Trophoblast cell (in vitro differentiated cells and primary cell): ENCODE measurements at regions not wholly inside any gene's neighbourhood (a gene's known extent, or its start where the extent isn't known, plus 50 kb on each side); places are given as distances from the start of the nearest gene placed in this dataset.
A peak's percentile ranks its signal among the peaks of the same experiment; 100 is the strongest.

ENCODE experiments used
- DNase-seq, 2 donors: peaks; one replicate each; pipeline ENCODE4 v3.0.0-alpha.2; 2016
- H2AFZ ChIP-seq: 2 replicates; pipeline ENCODE4 v1.6.1; 2013; ENCODE audit warnings: low read length, moderate library complexity, mild to moderate bottlenecking; ENCODE audit not compliant: insufficient read depth, poor library complexity
- H2AK5ac ChIP-seq: 2 replicates; pipeline ENCODE4 v1.6.1; 2013; ENCODE audit warnings: mild to moderate bottlenecking, low read length
- H2BK120ac ChIP-seq: 2 replicates; pipeline ENCODE4 v1.6.1; 2013; ENCODE audit warnings: low read length, mild to moderate bottlenecking, moderate library complexity; ENCODE audit not compliant: insufficient read depth, poor library complexity
- H2BK12ac ChIP-seq: 2 replicates; pipeline ENCODE4 v1.6.1; 2013; ENCODE audit warnings: mild to moderate bottlenecking, low read length, moderate library complexity
- H2BK5ac ChIP-seq: 2 replicates; pipeline ENCODE4 v1.6.1; 2013; ENCODE audit warnings: low read length, low read depth, moderate library complexity, mild to moderate bottlenecking; ENCODE audit not compliant: poor library complexity
- H3K14ac ChIP-seq: 2 replicates; pipeline ENCODE4 v1.6.1; 2013; ENCODE audit warnings: mild to moderate bottlenecking, low read length
- H3K18ac ChIP-seq: 2 replicates; pipeline ENCODE4 v1.6.1; 2013; ENCODE audit warnings: mild to moderate bottlenecking, low read length
- H3K23ac ChIP-seq: 2 replicates; pipeline ENCODE4 v1.6.1; 2013; ENCODE audit warnings: low read length
- H3K27ac ChIP-seq: 2 replicates; pipeline ENCODE4 v1.5.1; 2013; ENCODE audit warnings: low read depth, mild to moderate bottlenecking, inconsistent platforms, low read length, moderate library complexity
- H3K27me3 ChIP-seq: 2 replicates; pipeline ENCODE4 v1.6.1; 2013; ENCODE audit warnings: inconsistent platforms, mild to moderate bottlenecking, low read length, moderate library complexity; ENCODE audit not compliant: insufficient read depth
- H3K36me3 ChIP-seq, 2 experiments: 1 replicate in 1 of 2; 2 replicates in 1 of 2; pipeline ENCODE4 v1.6.1; 2013; ENCODE audit warnings: low read length in 2 of 2, mild to moderate bottlenecking in 2 of 2, moderate library complexity in 1 of 2; ENCODE audit not compliant: insufficient read depth in 2 of 2, control insufficient read depth in 1 of 2
- H3K4ac ChIP-seq: 2 replicates; pipeline ENCODE4 v1.6.1; 2013; ENCODE audit warnings: low read depth, mild to moderate bottlenecking, low read length, moderate library complexity
- H3K4me1 ChIP-seq, 2 experiments: 1 replicate in 1 of 2; 2 replicates in 1 of 2; pipeline ENCODE4 v1.6.1; 2013; ENCODE audit warnings: low read length in 2 of 2, mild to moderate bottlenecking in 2 of 2, moderate library complexity in 1 of 2; ENCODE audit not compliant: insufficient read depth in 2 of 2, control insufficient read depth in 1 of 2
- H3K4me2 ChIP-seq: 2 replicates; pipeline ENCODE4 v1.6.1; 2013; ENCODE audit warnings: inconsistent platforms, mild to moderate bottlenecking, low read length, moderate library complexity
- H3K4me3 ChIP-seq: 2 replicates; pipeline ENCODE4 v1.5.1; 2013; ENCODE audit warnings: mild to moderate bottlenecking, low read depth, low read length, inconsistent platforms
- H3K79me1 ChIP-seq: one replicate; pipeline ENCODE4 v1.6.1; 2013; ENCODE audit warnings: low read length
- H3K79me2 ChIP-seq: 2 replicates; pipeline ENCODE4 v1.6.1; 2013; ENCODE audit warnings: low read length, mild to moderate bottlenecking; ENCODE audit not compliant: control insufficient read depth, insufficient read depth, poor library complexity
- H3K9ac ChIP-seq: 2 replicates; pipeline ENCODE4 v1.6.1; 2013; ENCODE audit warnings: mild to moderate bottlenecking, low read length
- H3K9me3 ChIP-seq: 2 replicates; pipeline ENCODE4 v1.6.1; 2013; ENCODE audit warnings: low read depth, mild to moderate bottlenecking, control low read depth, inconsistent platforms, low read length; ENCODE audit not compliant: insufficient read depth
- H4K12ac ChIP-seq: 2 replicates; pipeline ENCODE4 v1.6.1; 2013; ENCODE audit warnings: low read depth, mild to moderate bottlenecking, low read length, moderate library complexity
- H4K8ac ChIP-seq: 2 replicates; pipeline ENCODE4 v1.6.1; 2013; ENCODE audit warnings: low read depth, mild to moderate bottlenecking, low read length, moderate library complexity
- H4K91ac ChIP-seq: one replicate; pipeline ENCODE4 v1.6.1; 2013; ENCODE audit warnings: low read depth, mild to moderate bottlenecking, low read length, moderate library complexity
- WGBS: extraction: QIAGEN DNeasy Blood & Tissue Kit; methylation state at CpG from one replicate; pipeline ENCODE4 v1.1.7; 2013; ENCODE audit warnings: missing lambda C conversion rate; ENCODE audit not compliant: insufficient read length, insufficient coverage; ENCODE audit errors: extremely low coverage; 5-methylcytosine and 5-hydroxymethylcytosine counted together

GRCh38 chr9:115674091-115674490 lies 479.5 kb upstream of the PAPPA start:
- Histone ChIP-seq H3K4ac (no peak overlapping the region), H3K36me3 (no peaks in the 10 kb centered on the region), H3K18ac (no peak overlapping the region), H4K91ac (peak overlapping the region; percentile 75), H2AFZ (no peak overlapping the region), H3K9me3 (no peaks in the 10 kb centered on the region), H3K4me1 (peaks cover 9 to 13% of the 10 kb centered on the region in 2 experiments), H2AK5ac (no peak overlapping the region), H3K27ac (peak overlapping the region; percentile 98), H3K23ac (no peak overlapping the region), H4K12ac (no peak overlapping the region), H2BK120ac (peak overlapping the region; percentile 64), H4K8ac (no peak overlapping the region), H3K27me3 (no peaks in the 10 kb centered on the region), H2BK5ac (peak overlapping the region; percentile 74), H2BK12ac (peak overlapping the region; percentile 51), H3K79me1 (peaks cover 21% of the 10 kb centered on the region), H3K9ac (no peak overlapping the region), H3K4me2 (no peak overlapping the region), H3K4me3 (no peak overlapping the region), H3K79me2 (peaks cover 3% of the 10 kb centered on the region), H3K14ac (no peak overlapping the region)
- no CpG with 5 or more reads among the region's 1 CpG for WGBS
- no peak for DNase-seq

GRCh38 chr9:115675834-115676233 lies 477.8 kb upstream of the PAPPA start:
- H2AFZ ChIP-seq = no peak overlapping the region
- H3K18ac ChIP-seq = no peak overlapping the region
- H3K9me3 ChIP-seq = no peaks in the 10 kb centered on the region
- H4K8ac ChIP-seq = no peak overlapping the region
- H3K4ac ChIP-seq = no peak overlapping the region
- H3K23ac ChIP-seq = no peak overlapping the region
- no peak overlapping the region for H3K27ac ChIP-seq
- H4K91ac ChIP-seq = no peak overlapping the region
- H3K27me3 ChIP-seq = no peaks in the 10 kb centered on the region
- no CpG with 5 or more reads among the region's 3 CpGs for WGBS
- H3K79me2 ChIP-seq = peaks cover 3% of the 10 kb centered on the region
- no peak for DNase-seq
- H2BK120ac ChIP-seq = no peak overlapping the region
- no peak overlapping the region for H3K4me2 ChIP-seq
- peaks cover 9 to 13% of the 10 kb centered on the region in 2 experiments for H3K4me1 ChIP-seq
- H2BK12ac ChIP-seq = no peak overlapping the region
- H3K9ac ChIP-seq = no peak overlapping the region
- H3K14ac ChIP-seq = no peak overlapping the region
- no peak overlapping the region for H4K12ac ChIP-seq
- H2AK5ac ChIP-seq = no peak overlapping the region
- no peak overlapping the region for H2BK5ac ChIP-seq
- H3K36me3 ChIP-seq = no peaks in the 10 kb centered on the region
- H3K4me3 ChIP-seq = no peak overlapping the region
- H3K79me1 ChIP-seq = peaks cover 18% of the 10 kb centered on the region

GRCh38 chr9:115680231-115680630 lies 473.4 kb upstream of the PAPPA start:
- Histone ChIP-seq H3K18ac (no peak overlapping the region), H3K79me1 (no peaks in the 10 kb centered on the region), H2AK5ac (no peak overlapping the region), H4K91ac (no peak overlapping the region), H2BK120ac (no peak overlapping the region), H3K27me3 (no peaks in the 10 kb centered on the region), H4K12ac (no peak overlapping the region), H2BK5ac (no peak overlapping the region), H3K4me2 (no peak overlapping the region), H3K36me3 (no peaks in the 10 kb centered on the region), H3K79me2 (no peaks in the 10 kb centered on the region), H3K9ac (no peak overlapping the region), H3K9me3 (no peaks in the 10 kb centered on the region), H3K4me1 (no peaks in the 10 kb centered on the region), H2AFZ (no peak overlapping the region), H3K4me3 (no peak overlapping the region), H3K23ac (no peak overlapping the region), H3K4ac (no peak overlapping the region), H4K8ac (no peak overlapping the region), H2BK12ac (no peak overlapping the region), H3K14ac (no peak overlapping the region), H3K27ac (no peak overlapping the region)
- no peak for DNase-seq
- no CpG with 5 or more reads among the region's 1 CpG for WGBS

- no peaks in the 10 kb centered on the region for H3K9me3 ChIP-seq
- H3K14ac ChIP-seq = no peak overlapping the region
- H2AK5ac ChIP-seq = no peak overlapping the region
- H3K79me1 ChIP-seq = no peaks in the 10 kb centered on the region
- no peak overlapping the region for H3K4ac ChIP-seq
- H3K9ac ChIP-seq = no peak overlapping the region
- no peak overlapping the region for H2AFZ ChIP-seq
- H4K91ac ChIP-seq = no peak overlapping the region
- H3K23ac ChIP-seq = no peak overlapping the region
- DNase-seq = no peak
- no peaks in the 10 kb centered on the region for H3K36me3 ChIP-seq
- no peak overlapping the region for H2BK12ac ChIP-seq
- H4K8ac ChIP-seq = no peak overlapping the region
- H3K27ac ChIP-seq = no peak overlapping the region
- no peaks in the 10 kb centered on the region for H3K27me3 ChIP-seq
- no peak overlapping the region for H3K4me2 ChIP-seq
- WGBS = no CpG with 5 or more reads among the region's 3 CpGs
- no peaks in the 10 kb centered on the region for H3K4me1 ChIP-seq
- no peaks in the 10 kb centered on the region for H3K79me2 ChIP-seq
- H2BK5ac ChIP-seq = no peak overlapping the region
- no peak overlapping the region for H3K4me3 ChIP-seq
- no peak overlapping the region for H4K12ac ChIP-seq
- no peak overlapping the region for H3K18ac ChIP-seq
- H2BK120ac ChIP-seq = no peak overlapping the region
Measured at GRCh38 chr9:115681585-115681984, 472.0 kb upstream of the PAPPA start.
